Smooth muscle cell (in vitro differentiated cells): ENCODE measurements at regions not wholly inside any gene's neighbourhood (a gene's known extent, or its start where the extent isn't known, plus 50 kb on each side); places are given as distances from the start of the nearest gene placed in this dataset.

ENCODE experiments used
- DNase-seq: peaks from one replicate; lab custom pipeline; 2025; ENCODE audit not compliant: unreplicated experiment; lab: John Stamatoyannopoulos, UW
- H2AFZ ChIP-seq: fragments of 200-600 bp; sonication (generic); 2 replicates; pipeline ENCODE4 v1.6.0; 2016; ENCODE audit warnings: antibody characterized with exemption, low read depth, mild to moderate bottlenecking
- H3F3A ChIP-seq: fragments of 200-600 bp; sonication (generic); 2 replicates; pipeline ENCODE4 v1.6.0; 2017; ENCODE audit warnings: antibody characterized with exemption, low read depth
- H3K27ac ChIP-seq: fragments of 200-600 bp; sonication (generic); 2 replicates; pipeline ENCODE4 v1.5.1; 2016; ENCODE audit warnings: low read depth, mild to moderate bottlenecking
- H3K27me3 ChIP-seq: fragments of 200-600 bp; sonication (generic); 2 replicates; pipeline ENCODE4 v1.6.1; 2016; ENCODE audit warnings: low read depth, mild to moderate bottlenecking
- H3K36me3 ChIP-seq: fragments of 200-600 bp; sonication (generic); 2 replicates; pipeline ENCODE4 v1.5.1; 2016; ENCODE audit warnings: low read depth
- H3K4me1 ChIP-seq: fragments of 200-600 bp; sonication (generic); 2 replicates; pipeline ENCODE4 v1.5.1; 2016; ENCODE audit warnings: low read depth
- H3K4me2 ChIP-seq: fragments of 200-600 bp; sonication (generic); 2 replicates; pipeline ENCODE4 v1.6.0; 2016; ENCODE audit warnings: mild to moderate bottlenecking
- H3K4me3 ChIP-seq: fragments of 200-600 bp; sonication (generic); 2 replicates; pipeline ENCODE4 v1.5.1; 2016; ENCODE audit warnings: mild to moderate bottlenecking
- H3K79me2 ChIP-seq: fragments of 200-600 bp; sonication (generic); 2 replicates; pipeline ENCODE4 v1.6.0; 2016; ENCODE audit warnings: low read depth, mild to moderate bottlenecking
- H3K9ac ChIP-seq: fragments of 200-600 bp; sonication (generic); 2 replicates; pipeline ENCODE4 v1.6.0; 2016; ENCODE audit warnings: low read depth
- H3K9me3 ChIP-seq: fragments of 200-600 bp; sonication (generic); replicated peaks from 2 replicates; pipeline ENCODE4 v1.5.1; 2016; ENCODE audit warnings: low read depth
- H4K20me1 ChIP-seq: fragments of 200-600 bp; sonication (generic); 2 replicates; pipeline ENCODE4 v1.6.0; 2016; ENCODE audit warnings: low read depth
- CTCF ChIP-seq: fragments of 200-600 bp; sonication (generic); IDR thresholded peaks from 2 replicates; pipeline ENCODE4 v1.5.1; 2017; ENCODE audit warnings: borderline replicate concordance, mild to moderate bottlenecking, antibody characterized with exemption; ENCODE audit not compliant: insufficient read depth, poor library complexity, severe bottlenecking
- WGBS: methylation state at CpG from one replicate; pipeline ENCODE4 v1.1.7; 2016; ENCODE audit warnings: low lambda C conversion rate; 5-methylcytosine and 5-hydroxymethylcytosine counted together

GRCh38 chr17:13129356-13129755 is 111.5 kb upstream of the ELAC2 start:
- H2AFZ ChIP-seq, result no peak overlapping the region
- H3K36me3 ChIP-seq, result no peaks in the 10 kb centered on the region
- no peaks in the 10 kb centered on the region for H3K79me2 ChIP-seq
- DNase-seq, result no peak
- no peak overlapping the region for H3K4me2 ChIP-seq
- H3K27me3 ChIP-seq, result no peaks in the 10 kb centered on the region
- no peak overlapping the region for H3K4me3 ChIP-seq
- no peaks in the 10 kb centered on the region for H3K4me1 ChIP-seq
- H4K20me1 ChIP-seq, result no peaks in the 10 kb centered on the region
- H3K27ac ChIP-seq, result no peak overlapping the region
- TF ChIP-seq CTCF, result no peak
- H3K9ac ChIP-seq, result no peak overlapping the region
- 60% methylated on average over 2 of the region's 2 CpGs for WGBS
- no peaks in the 10 kb centered on the region for H3K9me3 ChIP-seq
- H3F3A ChIP-seq, result no peaks in the 10 kb centered on the region

GRCh38 chr17:13128676-13129075 is 110.8 kb upstream of the ELAC2 start:
- no peaks in the 10 kb centered on the region for H3K4me1 ChIP-seq
- H2AFZ ChIP-seq, result no peak overlapping the region
- no peaks in the 10 kb centered on the region for H3F3A ChIP-seq
- no peak overlapping the region for H3K9ac ChIP-seq
- no peak for TF ChIP-seq CTCF
- no peaks in the 10 kb centered on the region for H3K36me3 ChIP-seq
- no peaks in the 10 kb centered on the region for H3K79me2 ChIP-seq
- H4K20me1 ChIP-seq, result no peaks in the 10 kb centered on the region
- no peak overlapping the region for H3K27ac ChIP-seq
- H3K4me3 ChIP-seq, result no peak overlapping the region
- WGBS, result 84% methylated on average over 1 of the region's 1 CpG
- H3K27me3 ChIP-seq, result no peaks in the 10 kb centered on the region
- DNase-seq, result no peak
- no peaks in the 10 kb centered on the region for H3K9me3 ChIP-seq
- H3K4me2 ChIP-seq, result no peak overlapping the region

DNA sequence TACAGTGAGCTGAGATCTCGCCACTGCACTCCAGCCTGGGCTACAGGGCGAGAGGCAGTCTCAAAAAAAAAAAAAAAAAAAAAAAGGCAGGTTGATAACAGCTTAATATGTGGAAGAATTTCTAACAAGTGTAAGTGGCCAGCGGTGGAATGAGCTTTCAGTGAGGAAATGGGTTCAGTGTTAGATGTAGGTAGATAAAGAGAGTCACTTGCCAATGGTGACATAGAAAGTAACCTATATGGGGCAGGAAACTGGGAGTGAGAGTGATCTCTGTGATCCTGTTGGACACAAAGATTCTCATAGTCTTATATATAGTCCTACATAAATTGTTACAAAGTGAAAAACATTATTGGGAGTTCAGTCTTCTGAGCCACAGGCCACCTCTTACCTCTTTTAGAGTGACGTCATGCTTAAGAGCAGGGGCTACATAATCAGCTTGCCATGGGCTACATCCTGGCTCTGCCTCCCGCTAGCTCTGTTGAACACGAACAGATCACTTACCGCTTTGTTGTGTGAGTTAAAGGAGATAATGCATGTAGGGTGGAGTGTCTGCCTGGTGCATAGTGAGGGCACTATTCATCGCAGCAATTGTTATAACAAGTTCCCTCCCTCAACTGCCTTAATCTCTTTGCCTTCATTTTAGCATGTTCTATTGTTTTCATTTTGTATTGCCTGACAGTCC is 110.2 kb upstream of the ELAC2 start:
- H3K79me2 ChIP-seq, result no peaks in the 10 kb centered on the region
- no peak for DNase-seq
- H3K4me3 ChIP-seq, result no peak overlapping the region
- no peaks in the 10 kb centered on the region for H3K27me3 ChIP-seq
- no peak overlapping the region for H3K4me2 ChIP-seq
- no peak overlapping the region for H3K27ac ChIP-seq
- no peak overlapping the region for H3K9ac ChIP-seq
- WGBS, result 75% methylated on average over 8 of the region's 8 CpGs
- TF ChIP-seq CTCF, result no peak
- no peaks in the 10 kb centered on the region for H3F3A ChIP-seq
- no peaks in the 10 kb centered on the region for H3K4me1 ChIP-seq
- H4K20me1 ChIP-seq, result no peaks in the 10 kb centered on the region
- no peaks in the 10 kb centered on the region for H3K36me3 ChIP-seq
- H3K9me3 ChIP-seq, result no peaks in the 10 kb centered on the region
- H2AFZ ChIP-seq, result no peak overlapping the region

DNA sequence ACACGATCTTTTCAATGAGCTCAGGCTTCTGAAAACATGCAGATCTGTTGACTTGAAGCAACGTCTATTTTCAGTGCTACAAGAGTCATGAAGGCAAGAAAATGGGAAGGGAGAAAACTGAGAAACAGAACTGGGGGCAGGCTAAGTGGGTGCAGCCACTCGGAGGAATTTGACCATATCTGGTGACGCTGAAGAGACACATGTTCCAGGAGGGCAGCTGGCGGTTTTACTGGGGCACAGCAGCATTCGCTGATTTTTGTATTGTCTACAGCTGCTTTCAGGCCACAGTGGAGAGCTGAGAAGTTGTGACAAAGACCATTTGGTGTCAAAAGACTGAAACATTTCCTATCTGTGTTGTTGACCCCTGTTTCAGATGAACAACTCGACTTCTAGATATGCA is 103.0 kb upstream of the ELAC2 start:
- no peak for DNase-seq
- H3F3A ChIP-seq, result no peaks in the 10 kb centered on the region
- H3K36me3 ChIP-seq, result no peaks in the 10 kb centered on the region
- no peak overlapping the region for H3K4me3 ChIP-seq
- H3K9ac ChIP-seq, result no peak overlapping the region
- 50% methylated on average over 7 of the region's 7 CpGs for WGBS
- H4K20me1 ChIP-seq, result no peaks in the 10 kb centered on the region
- H3K27me3 ChIP-seq, result no peaks in the 10 kb centered on the region
- no peak overlapping the region for H2AFZ ChIP-seq
- no peaks in the 10 kb centered on the region for H3K79me2 ChIP-seq
- no peak overlapping the region for H3K4me2 ChIP-seq
- no peak overlapping the region for H3K27ac ChIP-seq
- no peaks in the 10 kb centered on the region for H3K4me1 ChIP-seq
- TF ChIP-seq CTCF, result no peak
- no peaks in the 10 kb centered on the region for H3K9me3 ChIP-seq
